Activated CD4-positive, alpha-beta T cell treated with anti-CD3 and anti-CD28 coated beads, Interleukin-2, amount 50 U/mL, for 1 hour (primary cell): ENCODE measurements at regions not wholly inside any gene's neighbourhood (a gene's known extent, or its start where the extent isn't known, plus 50 kb on each side); places are given as distances from the start of the nearest gene placed in this dataset.
"Not testable (repeated sequence)": the region's sequence is repeated elsewhere in the genome, so short reads cannot be mapped to it uniquely, and the experiment has no call there.

Experiments used
- DNase-seq: peaks from one replicate; pipeline ENCODE4 v3.0.0-alpha.2; 2020

DNA sequence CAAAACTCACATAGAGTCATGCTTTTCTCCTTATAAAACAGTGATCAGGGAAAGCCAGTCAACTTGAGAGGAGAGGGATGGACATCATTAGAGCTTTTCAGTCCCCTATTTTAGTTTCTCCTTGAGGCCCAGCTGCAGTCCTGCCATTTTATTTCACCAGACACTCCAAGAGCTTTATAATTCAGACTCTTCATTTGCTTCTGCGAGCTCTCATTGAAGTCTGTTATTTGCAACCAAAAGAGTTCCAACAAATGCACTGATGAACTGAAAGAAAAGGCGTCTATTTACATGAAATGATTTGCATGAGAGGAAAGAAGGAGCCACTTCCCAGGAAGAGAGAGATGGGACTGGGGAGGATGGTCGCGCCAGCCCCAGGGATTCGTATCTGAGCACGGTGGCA lies 86.8 kb downstream of the NDUFA12 start:
- DNase-seq: no peak

DNA sequence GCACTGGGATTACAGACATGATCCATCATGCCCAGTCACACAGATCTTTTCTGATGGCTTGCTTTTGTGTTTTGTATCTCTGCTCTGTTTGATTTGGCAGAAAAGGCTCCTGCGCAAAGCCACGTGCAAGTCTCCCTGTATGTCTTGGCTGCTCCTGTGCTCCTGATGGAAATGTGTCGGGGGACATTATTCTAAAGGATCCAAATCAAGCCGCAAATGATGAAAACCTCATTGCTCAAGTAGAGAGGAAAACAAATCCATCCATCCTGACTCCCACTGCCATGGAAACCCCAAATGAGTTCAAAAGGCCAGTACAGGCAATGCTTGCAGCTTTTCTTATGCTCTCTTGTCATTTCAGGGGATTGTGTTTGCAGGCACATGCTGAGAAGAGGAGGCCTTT lies 93.8 kb downstream of the NDUFA12 start:
- DNase-seq: no peak

DNA sequence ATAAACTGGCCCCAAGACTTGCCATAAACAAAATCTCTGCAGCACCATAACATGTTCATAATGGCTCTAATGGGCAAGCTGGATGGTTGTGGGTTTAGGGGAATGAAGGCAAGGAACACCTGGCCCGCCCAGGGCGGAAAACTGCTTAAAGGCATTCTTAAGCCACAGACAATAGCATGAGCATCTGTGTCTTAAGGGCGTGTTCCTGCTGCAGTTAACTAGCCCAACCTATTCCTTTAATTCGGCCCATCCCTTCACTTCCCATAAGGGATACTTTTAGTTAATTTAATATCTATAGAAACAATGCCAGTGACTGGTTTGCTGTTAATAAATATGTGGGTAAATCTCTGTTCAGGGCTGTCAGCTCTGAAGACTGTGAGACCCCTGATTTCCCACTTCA lies 97.7 kb downstream of the NDUFA12 start:
- DNase-seq: not testable (repeated sequence)

DNA sequence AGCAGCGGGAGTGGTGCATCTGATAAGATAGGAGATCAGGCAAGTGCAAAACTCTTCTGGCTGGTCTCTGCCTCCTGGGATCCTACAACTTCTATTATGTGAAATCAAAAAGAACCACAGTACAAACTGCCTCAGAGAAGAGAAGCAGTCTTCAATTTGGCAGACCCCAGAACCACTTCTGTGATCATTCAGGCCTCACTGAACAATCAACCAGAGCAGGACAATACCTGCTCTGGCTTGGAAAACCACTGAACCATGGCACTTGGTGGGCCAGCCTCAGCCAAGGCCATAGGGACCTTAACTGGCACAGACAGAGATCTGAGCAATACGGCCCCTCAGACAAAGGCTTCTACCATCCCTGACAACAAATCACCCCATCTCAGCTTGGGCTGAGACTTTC lies 103.0 kb downstream of the NDUFA12 start:
- no peak for DNase-seq

DNA sequence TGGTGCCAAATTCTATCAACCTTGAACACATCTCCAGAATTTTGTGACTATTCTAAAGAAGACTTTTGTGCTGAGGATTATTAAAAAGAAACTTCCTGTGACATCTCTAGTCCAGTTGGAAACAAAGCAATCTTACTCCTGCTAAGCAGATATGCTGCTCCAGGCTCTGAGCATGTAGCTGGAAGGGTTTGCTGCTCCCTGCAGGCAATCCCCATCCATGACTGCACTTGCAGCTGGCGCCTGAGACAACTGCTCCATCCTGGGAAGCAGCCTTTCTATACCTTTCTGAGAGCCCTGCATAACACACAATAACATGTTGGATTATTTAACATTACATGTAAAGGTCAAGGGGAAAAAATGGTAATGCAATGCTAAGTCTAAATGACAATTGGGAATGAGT lies 105.1 kb downstream of the NDUFA12 start:
- DNase-seq: no peak

DNA sequence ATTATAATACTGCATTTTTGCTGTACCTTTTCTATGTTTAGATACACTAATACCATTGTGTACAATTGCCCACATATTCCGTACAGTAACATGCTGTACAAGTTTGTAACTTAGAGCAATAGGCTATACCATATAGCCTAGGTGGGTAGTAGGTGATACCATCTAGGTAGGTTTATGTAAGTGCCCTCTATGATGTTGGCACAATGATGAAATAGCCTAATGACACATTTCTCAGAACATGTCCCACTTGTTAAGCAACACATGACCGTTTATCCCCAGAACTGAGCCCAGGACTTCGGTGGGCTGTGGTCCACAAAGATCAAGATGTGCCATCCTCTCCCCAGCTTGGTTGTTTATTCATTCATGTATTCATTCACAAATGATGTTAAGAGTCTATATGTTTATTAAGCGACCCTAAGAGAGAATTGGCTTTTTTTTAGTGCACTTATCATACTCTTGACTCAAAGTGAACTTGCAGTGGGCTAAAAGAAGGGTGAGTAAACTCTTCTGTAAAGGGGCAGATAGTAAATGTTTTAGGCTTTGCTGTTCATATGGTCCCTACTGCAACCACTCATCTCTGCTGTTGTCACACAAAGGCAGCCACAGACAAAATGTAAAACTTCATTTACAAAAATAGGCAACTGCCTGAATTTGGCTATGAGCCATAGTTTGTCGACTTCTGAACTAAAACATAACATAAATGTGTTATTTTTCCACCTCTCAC lies 110.8 kb downstream of the NDUFA12 start:
- DNase-seq: no peak

DNA sequence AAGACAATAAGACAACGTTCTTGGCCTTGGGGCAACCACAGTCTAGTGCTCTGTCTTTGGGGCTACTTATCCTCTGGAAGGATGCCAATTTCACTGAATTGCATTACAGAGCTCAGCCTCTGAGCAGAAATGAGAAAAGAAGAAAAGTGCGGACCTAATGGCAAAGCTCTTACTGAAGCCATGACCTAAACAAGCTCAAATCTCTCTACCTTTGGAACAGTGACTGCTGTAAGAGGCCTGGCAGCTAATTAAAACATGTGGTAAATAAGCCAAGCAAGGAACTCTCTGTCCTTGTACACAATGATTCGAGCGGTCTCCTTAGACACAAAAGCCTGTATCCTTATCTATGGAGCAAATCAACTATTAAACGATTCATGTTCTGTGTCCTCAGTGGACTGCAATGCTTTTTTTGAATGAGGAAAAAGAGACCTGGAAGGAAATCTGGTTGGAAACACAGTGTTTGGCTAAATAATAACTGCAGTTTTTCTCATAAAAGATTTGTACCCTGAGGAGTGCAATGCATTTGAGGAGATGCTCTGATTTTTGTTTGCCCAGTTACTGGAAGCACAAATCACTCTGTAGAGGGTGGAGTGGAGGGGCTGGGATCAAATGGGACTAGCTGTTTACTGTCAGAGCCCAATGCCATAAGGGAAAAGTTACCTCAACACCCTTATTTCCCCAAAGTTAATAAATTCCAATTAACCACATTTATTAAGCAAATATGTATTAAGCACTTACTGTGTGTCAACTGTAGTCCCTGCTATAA lies 113.9 kb downstream of the NDUFA12 start:
- no peak for DNase-seq

DNA sequence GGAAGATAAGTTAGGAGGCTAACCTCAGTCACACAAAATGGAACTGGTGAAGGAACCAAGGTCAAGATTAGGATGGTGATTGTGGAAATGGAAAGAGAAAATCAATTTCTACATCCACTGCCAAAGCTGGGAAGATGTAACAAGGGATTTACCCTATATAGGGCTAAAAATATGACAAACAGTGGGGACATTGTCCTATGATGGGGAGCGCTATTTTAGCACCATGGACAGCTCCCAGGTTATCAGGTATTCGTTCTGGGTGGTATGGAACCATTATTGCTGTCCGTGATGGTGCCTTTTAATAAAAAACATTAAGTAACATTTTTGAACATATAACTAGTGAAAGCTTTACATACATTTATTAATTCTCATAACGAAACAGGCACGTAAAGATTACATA lies 124.0 kb downstream of the NDUFA12 start:
- DNase-seq: no peak

DNA sequence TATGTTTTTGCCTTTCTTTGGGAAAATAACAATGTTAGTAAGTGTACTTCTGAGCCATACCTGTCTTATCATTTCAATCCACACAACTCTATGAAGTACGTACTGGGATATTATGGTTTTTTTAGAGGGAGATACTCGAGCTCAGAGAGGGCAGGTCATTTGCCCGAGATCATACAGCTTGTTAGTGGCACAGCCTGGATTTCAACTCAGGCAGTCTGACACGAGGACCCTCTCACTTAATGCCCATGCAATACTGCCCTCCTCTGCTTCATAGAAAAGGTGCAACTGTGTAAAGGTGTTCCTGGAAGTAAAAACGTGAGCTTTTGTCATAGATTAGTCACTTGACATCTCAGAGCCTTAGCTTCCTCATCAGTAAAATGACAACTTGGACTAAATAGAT lies 128.0 kb downstream of the NDUFA12 start:
- no peak for DNase-seq

DNA sequence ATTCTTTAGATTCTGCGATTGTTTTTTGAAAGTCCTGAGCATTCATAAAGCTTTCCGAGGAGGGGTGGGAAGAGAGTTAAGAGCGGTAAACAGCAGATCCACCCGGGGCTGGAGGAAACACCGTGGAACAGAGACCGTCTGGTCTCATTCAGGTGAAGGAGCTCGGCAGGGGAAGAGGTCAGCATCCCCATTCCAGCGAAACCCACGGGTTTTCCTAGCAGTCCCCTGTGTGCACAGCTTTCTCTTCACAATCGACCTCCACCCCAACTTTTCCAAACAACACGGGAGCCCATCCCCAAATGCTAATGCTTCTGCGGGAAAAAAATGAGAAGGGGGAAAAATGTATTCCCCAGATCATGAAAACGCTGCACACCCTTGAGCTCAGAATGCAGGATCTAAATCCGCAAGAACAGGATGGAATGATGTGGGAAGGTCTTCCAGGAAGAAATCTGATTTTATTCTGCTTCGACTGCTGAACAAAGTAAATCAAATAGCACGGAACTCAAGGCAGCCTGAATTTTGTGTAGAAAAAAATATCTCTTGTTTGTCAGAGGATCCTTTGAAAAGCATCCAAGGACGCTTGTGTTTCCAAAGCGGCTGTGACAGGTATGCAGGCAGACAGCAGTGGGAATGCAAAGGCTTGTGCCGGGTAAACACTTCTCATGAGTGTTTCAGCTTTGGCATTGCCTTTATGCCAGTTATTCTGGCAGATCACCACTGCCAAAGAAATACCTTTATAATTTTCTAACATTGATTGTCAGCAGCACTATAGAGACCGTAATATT lies 128.8 kb downstream of the NDUFA12 start:
- no peak for DNase-seq

DNA sequence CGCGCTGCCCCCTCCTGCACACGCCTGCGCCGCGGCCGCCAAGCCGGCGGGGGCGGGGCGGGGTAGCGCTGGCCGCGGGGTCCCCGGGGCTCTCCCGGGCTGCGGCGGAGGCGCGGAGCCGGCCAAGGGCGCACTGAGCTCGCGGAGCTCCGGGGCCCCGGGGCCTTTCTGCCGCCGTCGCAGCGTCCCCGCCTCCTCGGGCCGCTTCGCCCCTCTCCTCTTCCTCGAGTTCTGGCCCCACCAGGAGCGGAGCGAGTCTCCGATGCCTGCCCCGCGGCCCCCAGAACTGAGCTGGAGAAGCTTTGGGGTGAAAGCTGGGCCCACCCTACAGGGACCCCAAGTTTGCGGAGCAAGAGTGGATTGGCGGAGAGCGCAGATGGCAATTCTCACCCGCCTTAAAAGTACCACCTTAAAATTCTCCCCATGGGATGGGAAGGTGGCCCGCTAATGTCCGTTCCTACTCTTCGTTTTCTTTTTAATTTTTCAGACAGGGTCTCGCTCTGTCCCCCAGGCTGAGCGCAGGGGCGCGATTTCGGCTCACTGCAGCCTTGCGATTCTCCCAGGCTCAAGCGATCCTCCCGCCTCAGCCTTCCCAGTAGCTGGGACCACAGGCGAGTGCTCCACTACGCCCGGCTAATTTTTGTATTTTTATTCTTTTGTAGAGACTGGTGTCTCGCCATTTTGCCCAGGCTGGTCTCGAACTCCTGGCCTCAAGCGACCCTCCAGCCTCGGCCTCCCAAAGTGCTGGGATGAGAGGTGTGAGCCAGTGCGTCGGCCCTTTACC lies 129.6 kb downstream of the NDUFA12 start:
- DNase-seq: no peak

DNA sequence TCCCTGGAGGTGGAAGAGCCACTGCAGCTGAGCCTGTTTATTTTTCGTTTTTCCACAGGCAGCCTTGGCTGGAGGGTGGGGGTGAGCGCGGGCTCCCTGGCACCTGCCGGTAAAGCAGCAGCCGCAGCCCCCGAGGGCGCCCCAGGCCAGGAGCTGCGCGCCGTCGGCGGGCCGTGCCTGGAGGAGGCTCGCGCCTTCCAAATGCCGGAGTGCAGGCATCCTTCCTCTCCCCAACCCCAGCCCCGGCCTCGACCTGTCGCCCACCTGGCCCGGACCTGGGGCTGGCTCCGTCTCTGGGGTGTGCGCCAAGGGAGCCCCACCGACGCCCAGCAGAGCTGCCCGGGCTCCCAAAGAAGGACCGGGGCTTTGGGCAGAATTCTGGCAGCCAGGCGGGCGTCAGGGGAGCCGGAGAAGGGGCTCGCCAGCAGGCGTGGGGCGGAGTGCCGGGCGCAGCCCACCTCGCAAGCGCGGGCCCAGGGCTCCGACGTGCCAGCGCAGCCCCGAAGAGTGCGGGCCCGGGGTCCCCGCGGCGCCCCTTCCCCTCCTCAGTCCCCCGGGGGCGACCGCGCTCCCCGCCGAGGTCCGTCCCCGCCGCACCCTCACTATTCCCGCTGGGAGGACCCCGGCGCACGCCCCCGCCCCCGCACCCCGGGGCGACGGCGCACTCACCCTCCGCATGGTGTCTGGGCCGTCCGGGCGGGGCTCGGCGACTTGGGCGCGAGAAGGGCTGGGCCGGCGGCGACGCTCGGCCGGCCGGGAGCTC lies 130.3 kb downstream of the NDUFA12 start:
- no peak for DNase-seq

DNA sequence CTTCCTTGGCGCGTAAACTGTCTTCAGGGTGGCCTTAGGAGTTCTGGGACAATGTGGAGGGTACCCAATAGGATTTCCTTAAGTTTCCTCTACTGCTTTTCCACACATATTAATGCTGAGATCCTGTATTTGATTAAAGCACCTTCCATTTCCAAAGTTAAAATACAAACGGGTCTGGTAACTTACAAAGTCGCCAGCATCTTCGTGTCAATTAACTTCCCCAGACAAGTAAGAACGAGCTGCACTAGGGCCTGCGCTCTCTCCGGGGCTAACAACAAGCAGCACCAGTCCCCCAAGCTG lies 130.9 kb downstream of the NDUFA12 start:
- DNase-seq: no peak

DNA sequence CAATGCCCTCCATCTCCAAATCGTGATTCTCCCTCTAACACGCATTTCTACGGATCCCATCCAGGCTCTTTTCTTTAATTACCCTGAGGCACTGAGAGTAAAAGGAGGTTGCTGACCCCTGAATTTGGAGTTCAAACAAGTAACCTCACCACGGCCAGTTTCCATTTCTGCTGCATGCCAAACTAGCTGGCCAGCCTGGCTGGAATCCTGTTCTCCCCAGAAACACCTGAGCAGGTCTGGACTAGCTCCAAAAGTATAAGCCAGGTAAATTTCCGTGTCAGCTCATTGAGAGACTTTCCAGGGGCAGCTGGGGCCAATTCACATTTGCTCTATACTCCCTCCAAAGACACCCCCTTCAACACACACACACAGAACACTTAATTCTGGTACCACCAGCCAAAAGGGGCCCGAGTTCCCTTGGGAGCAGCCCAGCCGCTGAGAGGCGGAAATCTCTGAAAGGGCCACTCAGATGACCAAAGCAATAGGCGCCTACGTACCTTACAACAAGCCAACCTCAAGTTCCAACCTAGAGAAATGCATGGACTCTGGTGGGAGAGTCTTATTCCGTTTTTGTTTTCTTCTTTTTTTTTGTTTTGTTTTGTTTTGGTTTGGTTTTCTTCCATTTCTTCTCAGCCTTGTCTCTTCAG lies 131.4 kb downstream of the NDUFA12 start:
- DNase-seq: no peak

DNA sequence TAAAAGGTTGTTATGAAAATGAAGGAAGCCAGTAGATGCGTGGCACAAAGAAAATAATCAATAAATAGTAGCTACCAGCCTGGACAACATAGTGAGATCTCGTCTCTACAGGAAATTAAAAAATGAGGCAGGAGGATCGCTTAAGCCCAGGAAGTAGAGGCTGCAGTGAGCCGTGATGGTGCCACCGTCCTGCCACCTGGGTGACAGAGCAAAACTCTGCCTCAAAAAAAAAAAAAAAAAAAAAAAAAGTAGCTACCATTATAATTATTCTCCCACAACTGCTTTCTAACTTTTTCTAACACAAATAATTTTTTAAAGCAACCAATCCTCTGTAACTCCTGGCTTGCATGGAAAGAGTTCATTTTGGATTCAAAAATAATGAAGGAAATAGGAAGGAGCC lies 133.0 kb downstream of the NDUFA12 start:
- DNase-seq: no peak

DNA sequence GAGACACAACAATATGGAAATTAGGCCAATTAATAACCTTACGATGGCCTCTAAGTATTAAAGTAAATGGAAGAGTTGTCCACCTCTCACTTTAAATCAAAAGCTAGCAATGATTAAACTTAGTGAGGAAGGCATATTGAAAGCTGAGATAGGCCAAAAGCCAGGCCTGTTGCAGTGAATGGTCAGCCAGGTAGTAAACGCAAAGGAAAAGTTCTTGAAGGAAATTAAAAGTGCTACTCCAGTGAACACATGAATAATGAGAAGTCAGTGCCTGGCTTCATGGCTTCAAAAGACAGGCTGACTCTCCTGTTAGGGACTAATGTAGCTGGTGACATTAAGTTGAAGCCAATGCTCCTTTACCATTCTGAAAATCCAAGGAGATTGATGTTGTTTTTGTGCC lies 135.3 kb downstream of the NDUFA12 start:
- DNase-seq: no peak

DNA sequence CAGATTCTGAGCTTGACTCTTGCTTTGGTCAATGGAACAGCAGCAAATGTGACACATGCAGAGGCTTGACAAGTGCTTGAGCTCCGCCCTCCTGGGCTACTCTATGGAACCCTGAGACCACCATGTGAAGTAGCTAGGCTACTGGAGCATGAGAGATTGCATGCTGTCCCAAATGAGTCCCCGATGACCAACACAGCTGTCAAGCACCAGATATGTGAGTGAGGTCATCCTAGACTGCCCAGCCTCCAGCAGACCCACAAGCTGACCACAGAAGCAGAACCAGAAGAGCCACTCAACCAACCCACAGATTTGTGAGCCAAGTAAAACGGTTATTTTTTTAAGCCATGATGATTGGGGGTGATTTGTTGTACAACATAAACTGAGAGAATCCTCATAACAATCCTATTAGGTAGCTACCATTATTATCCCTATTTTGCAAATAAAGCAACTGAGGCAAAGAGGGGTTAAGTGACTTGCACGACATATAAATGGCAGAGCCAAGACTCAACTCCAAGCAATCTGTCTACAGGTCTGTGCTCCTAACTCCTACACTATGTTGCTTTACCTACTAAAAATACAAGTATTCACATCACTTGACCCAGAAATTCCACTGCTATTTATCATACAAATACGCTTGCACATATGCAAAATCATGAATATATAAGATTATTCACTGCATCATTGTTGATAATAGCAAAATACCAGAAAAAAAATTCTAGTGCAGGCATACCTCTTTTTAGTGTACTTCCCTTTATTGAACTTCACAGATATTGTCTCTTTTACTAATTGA lies 136.2 kb downstream of the NDUFA12 start:
- no peak for DNase-seq

DNA sequence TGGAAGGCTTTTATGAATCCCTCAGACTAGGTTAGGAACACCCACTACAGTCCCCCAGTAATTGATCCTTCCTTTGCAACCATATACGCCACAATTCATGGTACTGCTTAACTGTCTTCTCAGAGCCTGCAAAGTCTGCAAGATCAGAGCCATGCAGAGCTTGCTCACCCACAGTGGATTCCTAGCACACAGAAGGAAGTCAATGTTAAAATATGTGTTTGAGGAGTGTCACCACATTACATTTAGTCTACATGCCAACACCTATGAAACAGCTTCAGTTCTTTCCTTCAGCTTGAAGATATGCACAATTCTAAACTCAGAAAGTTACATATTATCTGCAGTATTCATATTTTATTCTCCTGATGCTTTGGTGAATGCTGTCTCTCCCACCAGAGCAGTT lies 138.5 kb downstream of the NDUFA12 start:
- no peak for DNase-seq

DNA sequence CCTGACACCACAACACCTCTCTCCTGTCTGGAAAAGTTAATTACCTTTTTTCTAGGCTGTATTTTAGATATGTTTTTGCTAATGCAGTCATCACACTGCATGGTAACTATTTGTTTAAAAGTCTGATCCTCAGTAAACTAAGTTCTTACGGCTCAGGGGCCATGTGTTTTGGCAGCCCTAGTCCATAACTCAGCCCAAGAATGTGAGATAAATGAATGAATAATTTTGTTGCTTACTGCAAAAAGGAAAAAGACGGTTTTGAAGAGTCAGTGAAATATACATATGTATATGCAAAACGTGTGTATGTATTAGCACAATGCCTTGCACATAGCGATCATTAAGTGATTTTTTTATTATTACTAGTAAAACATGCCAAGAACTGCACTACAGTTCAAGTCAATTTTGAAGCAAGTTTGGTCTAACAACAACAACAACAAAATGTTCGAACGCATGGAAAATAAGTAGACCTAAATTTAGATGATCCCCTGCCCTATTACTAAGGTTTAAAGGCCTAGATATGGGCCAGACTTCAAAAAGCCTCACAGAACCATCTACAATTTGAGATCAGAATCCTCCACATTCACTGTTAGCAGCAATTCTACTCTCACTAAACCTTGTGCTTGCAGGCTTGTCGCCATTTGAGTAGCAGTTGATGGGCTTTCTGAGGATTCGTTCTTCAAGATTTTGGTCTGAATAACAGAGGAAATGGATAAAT lies 140.0 kb downstream of the NDUFA12 start:
- no peak for DNase-seq

DNA sequence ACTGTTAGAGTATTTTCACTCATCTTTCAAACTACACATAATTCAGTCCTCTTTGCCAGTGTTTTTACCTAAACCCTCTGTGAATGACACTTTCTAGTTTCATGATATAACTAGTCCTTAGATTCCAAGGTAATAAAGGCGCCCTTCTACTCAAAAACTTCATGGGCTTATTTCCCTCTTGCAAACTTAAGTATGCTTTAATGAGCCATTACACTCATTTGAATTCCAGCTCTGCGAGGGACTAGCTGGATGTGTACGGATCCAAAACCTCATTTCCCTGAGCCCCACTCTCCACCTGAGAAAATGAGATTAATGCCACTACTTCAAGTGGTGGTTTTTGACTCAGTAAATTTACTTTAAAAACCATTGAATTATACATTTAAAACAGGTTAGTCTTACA lies 141.1 kb downstream of the NDUFA12 start:
- DNase-seq: no peak
